ENCODE measurements at regions not wholly inside any gene's neighbourhood (a gene's known extent, or its start where the extent isn't known, plus 50 kb on each side); places are given as distances from the start of the nearest gene placed in this dataset.

DNA sequence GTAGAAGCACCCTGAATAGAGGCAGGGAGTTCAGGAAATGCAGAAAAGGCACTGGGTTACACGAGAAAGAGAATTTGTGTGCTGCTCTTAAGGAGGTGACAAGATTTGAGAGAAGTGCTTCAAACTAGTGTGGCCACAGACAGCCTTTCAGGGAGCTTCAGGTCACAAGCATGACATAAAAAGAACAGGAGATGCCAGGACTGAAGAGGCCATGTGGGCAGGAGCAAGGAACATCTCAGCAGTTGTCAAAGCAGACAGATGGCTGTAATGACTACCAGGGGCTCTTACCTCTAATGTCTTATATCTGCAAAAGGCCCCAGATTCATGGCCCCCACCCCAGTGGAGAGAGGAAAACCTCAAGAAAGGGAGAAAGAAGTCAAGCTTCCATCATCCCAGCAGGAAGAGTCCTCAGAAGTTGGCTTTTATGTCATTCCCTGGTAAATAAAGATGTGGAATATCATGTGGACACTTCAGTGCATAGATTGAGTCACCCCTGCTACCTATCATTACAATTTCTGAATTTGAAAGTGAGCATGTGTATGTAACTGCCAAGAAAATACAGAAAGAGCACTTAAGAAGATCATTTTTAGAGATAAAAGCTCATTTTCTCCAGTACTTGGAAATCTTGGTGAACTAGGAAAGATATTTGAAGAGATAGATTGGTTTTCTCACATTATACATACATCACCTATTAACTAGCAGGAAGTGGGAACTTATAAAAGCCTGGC is 214.4 kb upstream of the RORB start:
- no peak for DNase-seq

DNA sequence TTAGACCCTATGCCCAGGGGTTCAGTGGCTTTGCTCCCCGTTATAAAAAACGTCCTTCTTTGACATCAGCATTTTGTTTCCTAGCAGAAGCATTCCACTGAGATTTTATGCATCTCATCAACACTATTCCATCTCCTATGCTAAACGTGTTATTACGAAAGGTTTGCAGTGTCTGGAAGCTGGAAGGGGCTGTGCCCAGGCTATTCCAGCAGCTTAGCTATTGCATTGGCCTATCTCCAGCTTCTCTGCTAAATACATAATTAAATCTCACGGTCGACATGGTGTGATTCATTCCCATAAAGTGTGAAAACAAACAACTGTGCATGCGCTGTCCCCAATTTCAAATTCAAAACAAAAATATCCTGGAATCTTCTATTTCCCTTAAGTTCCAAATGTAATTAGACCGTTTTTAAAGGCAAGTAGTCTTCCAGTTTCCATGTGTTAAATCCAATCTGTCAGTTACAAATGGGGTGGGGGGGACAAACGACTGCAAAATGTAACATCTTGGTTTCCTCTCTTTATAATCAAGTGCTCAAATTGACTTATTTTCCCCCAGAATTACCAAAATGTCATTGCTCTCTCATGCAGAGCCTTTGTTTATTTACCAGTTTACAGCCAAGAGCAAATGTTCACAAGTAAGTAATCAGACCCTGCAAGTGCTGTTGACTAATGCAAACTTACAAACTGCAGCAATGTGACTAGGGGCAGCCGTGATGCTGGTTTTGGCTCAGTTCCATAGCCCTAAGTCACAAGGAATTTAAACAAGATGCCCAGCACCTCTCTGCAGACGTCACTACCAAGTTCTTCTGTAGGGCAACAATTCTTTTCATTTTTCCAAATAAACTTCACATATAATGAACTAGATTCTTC is 212.3 kb upstream of the RORB start:
- DNase-seq, result no peak

DNA sequence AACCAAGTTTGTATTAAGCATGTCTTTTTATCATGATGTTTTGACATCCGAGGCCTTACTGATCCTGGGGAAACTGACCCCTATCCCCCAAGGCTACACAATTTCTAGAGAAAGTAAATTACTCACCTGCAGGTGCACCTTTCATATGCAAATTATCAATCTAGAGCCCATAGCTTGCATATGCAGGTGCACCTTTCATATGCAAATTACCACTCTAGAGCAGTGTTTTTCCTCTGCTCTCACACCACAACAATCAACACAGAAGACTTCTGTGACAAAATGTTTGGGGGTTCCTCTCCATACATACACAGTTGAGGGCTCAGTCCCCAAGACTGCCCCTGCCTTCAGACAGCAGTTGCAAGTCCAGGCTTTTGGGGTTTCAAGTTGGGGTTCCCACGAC is 203.7 kb upstream of the RORB start:
- DNase-seq, result no peak

DNA sequence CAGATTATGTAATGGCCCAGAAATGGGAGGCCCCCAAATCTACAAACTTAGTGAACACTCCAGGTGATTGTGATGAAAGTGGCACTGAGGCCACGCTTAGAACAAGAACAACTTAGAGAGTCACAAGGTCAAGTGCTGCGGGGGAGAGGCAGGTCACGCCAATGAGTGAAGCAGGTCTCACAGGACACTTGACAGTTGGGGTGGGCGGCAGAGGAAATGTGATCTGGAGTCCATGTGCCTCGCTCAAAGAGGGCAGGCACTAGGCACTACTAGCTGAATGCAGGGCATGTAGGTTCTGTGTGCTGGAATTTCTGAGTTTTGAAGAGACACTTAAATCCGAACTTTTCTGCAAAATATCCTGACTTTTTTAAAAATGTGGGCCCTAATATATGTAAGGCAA is 193.2 kb upstream of the RORB start:
- DNase-seq, result no peak

DNA sequence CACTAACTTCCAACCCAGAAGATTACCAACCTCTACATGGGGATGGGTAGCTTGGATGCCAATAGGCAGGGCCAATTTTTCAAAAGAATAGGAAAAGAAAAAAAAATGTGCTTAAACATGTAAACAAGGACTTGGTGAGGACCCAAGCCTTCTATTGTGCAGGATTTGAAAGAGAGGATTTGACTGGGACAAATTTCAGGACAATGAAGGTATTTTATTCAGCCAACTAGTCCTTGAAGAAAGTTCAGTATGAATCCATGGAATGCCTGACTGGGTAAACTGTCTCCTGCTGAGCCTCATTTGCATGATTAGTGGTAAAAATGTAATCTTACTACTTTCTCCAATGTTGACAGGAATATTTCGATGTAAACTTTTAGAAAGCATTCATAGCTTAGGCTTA is 192.5 kb upstream of the RORB start:
- no peak for DNase-seq

DNA sequence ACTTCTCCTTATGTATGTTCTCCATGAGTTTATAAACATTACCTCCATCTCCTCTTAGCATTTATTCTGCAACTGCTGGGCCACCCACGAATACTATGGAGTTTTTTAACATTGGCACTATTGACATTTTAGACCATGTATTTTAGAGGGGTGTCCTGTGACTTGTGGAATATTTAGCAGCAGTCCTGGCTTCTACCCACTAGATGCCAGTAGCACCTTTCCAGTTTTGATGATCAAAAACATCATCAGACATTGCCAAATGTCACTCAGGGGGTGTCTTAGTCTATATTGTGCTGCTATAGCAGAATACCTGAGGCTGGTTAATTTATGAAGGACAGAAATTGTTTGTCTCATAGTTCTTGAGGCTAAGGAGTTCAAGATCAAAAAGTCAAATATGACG is 187.5 kb upstream of the RORB start:
- DNase-seq, result no peak

DNA sequence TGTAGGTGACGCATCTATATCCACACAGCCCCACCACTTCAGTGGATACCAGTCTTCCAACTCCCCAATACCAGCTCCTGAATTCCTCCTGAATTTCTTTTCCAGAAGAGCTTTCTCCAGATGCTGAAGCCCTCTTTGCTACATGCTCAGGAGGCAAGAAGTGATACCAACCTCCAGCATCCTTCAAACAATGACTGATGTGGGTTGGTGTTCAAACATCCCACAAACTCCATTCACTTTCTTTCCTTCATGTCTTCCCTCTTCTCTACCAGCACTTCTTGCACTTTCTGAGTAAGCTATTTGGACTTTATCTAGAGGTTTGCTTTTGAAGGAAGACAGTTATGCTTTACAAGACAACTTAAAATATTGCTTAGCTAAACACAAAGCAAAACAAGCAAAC is 179.9 kb upstream of the RORB start:
- DNase-seq, result no peak

DNA sequence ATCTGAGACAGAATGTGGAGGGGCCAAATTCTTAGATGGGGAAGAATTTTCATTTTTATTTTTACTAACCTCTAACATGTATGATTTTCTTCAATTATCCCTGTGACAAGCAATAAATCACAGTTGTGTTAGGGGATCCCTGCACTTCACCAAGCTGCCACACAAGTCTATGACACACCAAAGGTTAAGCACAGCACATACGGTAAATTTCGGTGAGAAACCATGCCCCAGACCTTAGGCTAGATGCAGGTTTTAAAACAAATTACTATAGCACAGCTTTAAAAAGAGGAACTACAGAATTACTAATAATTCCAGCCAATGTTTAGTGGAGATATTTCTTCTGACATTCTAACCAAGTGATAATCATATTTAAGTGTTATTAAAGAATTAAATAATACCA is 175.7 kb upstream of the RORB start:
- DNase-seq, result no peak

DNA sequence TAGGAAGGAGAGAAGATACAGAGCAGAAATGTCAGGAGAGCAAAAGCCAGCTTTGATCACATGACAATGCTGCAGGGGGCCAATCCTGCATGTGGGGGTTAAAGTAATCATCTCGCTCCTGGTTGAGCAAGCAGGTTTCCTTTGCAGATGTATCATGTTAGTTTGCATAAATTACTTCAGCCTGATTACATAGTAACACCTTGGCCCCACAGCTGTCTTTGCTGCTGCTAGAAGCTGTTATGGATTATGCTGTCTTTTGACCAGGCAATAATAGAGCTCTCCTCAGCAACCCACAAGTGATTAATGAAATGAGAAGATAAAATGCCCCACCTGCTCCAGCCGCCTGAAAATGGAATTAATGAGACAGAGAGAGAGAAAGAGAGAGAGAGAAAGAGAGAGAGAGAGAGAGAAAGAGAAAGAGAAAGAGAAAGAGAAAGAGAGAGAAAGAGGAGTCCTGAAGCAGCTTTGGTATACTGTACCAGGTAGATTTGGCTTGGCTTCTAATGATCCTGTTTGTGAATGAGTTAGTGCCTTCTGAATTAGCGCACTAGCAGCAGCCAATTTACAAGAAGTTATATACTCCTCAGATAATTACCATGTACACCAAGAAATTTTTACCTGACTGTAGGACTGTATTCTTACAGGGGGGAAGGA is 174.3 kb upstream of the RORB start:
- DNase-seq, result no peak

DNA sequence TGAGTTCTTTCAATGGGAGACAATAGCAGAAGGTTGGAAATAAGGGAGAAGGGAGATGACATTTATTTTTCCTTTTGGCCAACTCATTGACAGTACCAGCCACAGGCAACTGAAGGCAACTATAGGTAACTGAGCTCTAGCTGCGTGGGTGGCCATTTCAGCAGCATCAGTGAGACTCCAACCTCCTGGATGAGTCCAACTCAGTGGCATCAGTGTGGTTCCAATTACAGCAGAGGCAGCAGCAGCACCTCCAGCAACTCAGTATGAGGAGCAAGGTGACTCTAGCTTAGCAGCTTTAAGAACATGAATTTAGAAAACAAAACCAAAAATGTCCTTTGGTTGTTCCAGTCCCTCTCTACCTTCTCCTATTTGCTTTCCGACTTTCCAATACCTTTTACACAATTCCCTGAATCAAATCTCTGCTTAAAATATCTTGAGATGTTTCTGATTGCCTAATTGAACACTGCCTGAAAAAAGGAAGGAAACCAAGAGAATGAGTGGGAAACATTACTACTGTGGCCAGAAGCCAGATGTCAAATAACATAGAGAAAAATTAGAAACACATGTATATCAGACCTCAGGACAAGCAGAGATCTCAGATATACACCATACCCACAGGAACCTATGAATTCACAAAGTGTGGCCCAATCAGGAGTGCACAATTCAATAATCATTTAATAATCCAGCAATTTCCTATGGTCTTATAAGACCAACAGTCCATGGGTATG is 166.5 kb upstream of the RORB start:
- no peak for DNase-seq

DNA sequence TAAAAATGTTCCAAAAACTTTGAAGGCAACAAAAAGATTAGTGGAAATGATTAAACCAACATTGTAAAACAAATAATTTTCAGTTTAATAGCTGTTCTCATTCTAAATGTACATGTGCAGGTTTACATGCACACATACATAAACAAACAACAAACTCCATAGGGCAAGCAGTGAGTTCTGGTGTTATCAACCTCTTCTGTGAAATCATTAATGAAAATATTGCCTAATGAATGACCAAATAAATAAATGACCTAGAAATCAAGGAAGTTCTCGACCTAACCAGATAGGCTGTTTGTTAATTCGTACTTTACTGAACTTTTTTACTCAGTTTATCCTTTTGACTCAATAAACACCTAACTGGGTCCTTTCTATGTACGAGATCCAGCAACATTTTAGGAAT is 165.5 kb upstream of the RORB start:
- DNase-seq, result no peak

DNA sequence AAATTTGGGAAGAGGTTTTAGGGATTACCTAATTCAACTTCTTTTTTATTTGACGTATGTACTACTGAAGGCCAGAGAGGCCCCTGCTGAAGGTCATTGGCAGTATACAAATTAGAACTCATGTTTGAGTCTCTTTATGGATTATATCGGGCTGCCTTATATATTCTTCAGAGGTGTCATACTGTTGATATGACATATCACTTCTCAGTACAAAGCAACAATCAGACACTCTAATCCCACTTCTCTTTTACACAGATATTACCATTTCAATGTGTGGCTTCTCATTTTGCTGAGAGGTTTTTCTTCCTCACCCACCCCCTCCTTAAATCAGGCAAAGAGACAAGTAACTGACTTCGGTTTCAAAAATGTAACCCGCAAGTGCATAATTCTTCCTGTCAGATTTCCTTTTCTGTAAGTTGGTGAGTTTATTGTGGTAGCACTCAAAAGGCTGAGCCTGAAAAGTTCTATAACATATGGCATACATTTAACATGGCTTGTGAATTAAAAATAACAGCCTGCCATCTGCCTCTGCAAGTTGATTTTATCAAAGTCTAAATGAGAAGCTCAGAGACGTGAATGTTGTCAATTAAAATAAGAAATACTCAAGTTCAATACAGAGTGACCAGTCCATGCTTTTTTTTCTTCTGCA is 163.6 kb upstream of the RORB start:
- no peak for DNase-seq

DNA sequence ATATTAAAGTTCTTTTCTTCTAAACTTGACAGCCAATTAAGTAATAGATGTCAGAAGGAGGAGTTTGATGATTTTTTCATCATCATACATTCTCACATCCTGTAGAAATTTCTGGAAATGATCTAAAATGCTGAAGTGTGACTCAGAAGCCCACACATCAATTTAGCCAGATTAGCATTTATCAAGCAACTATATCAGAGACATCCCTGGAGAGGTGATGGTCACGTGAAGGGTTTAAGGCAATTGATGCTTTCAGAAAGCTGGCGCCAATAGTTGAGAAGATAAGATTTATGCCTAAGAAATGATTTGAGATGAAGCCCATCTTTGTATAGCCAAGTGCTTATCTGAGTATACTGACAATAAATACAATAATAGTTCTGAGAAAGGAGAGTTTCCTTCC is 162.9 kb upstream of the RORB start:
- no peak for DNase-seq

DNA sequence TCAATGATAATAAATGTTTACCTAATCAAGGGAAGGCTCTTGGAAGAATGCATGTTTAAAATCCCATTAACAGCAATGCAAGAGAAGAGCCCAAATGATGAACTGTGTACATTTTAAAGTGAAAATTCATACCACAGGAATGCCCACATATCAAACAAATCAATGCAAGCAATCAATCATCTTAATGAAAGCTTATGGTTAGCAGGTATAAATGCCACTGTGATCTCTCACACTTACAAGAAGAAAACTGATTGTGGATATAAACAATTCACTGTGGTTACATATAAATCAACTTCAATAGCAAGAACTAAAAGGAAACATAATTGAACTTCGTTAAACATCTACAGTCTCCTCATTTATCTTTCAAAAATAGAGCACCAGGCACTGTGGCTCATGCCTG is 161.0 kb upstream of the RORB start:
- DNase-seq, result no peak

DNA sequence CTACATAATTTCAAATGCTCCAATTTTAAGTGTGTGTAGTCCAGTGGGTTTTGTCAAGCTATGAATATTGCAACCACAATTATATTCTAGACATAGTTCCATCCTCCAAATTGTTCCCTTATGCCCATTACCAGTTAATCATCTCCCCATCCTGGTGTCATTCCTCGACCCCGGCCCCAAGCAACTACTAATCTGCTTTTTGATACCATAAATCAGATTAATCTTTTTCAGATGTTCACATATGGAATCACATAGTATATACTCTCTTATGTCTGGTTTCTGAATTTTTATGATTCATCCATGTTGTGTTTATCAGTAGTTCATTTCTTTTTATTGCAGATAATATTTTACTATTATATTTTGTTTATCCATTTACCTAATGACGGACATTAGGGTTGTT is 148.4 kb upstream of the RORB start:
- no peak for DNase-seq

DNA sequence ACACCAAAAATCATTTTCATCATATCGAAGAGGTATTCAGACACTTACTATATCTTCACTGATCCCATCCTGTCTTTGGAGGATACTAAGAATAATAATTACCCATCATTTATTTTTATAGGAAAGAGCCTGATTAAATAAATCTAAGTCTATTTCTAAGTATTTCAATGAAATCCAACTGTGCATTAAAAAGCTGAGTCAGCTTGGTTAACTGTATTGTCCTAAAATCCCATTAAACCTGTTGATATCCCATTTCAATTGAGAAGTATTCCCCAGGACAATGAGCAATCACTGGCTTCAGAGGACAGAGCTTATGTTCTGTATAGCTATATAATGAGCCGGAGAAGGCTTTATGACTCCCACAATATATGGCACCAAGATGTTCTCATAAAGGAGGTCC is 142.0 kb upstream of the RORB start:
- DNase-seq, result no peak

DNA sequence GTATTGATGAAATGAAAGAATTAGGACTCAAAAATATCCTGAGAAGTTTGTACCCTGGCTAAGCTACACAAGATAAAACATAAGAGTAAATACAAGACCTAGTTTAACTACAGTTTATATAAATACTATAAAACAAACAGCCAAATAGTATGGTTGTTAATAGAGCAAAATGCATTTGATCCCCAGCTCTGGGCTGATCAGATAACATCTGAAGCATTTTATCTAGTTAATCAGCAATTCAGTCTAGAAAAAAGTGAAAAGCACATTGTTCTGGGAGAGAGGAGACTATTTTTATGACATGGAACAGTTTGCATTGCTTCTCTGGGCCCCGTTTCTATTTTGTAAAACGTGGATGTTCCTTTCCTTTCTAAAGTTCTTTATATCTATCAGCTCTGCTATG is 139.6 kb upstream of the RORB start:
- DNase-seq, result no peak

DNA sequence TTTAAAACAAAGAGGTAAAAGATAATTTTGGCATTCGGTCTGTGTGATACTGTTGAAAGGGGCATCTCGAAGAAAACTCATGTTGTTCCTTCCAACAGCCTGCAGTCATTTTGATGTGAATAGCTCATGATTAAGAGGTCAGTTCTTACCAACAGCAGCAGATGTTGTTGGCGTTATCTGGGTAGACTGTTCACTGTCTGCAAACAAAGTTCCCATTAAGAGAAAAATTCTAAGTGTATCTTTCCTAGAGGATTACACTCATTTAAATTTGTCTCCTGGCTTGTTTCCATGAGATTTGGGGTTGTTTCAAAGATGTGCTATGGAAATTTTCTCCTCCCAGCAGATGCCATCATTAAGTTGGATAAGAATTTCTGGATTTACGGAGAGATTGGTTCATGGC is 138.2 kb upstream of the RORB start:
- no peak for DNase-seq

DNA sequence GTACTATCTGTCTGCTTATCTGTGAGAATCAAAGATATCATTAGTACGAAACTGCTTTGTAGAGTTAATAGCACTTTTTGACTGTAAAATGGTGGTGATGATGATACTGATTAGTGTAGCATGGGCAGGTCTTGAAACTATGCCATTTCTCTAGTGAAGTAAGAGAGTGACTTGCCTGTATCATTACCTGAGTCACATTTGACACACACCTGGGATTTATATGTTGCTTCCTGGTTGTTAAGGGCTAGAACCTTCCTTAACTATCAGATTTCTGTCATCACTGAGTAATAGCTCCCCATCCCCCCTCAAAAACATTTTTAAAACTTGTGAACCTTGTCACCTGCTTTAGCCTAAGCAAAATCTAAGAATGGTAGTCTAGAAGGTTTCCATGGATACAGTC is 135.6 kb upstream of the RORB start:
- no peak for DNase-seq

DNA sequence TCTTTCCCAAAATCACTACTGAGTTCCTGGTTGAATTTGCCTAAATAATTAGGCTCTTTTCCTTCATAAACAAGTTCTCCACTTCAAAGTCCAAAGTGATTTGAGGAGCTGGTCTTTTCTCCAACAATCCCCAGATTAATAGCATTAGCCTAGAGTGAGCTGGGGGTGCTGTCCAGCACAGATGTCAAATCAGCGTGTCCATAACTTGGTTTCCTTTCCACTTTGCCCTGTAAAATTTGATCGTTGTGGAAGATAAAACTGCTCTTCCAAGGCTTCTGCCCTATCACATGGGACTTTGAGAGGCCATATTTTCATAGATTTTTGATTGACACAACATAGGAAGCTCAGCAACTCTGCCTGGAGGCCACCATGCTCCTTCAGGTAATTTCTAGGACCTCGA is 134.7 kb upstream of the RORB start:
- no peak for DNase-seq

DNA sequence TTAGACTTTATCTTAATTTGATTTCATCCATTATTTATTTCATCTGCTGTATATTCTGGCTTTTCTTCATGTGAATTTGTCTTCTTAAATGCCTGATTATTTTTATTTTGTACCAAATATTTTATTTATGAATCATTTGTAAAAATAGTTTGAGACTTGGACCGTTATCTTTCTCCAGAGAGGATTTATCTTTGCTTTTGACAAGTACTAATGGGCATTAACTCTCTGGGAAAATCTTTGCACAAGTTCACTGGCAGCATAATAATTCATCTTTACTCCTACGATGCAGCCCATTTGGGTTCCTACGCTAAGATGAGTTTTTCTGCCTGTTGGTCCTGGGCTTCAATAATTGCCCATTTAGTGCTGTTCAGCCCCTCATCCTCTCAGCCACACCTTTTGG is 131.0 kb upstream of the RORB start:
- DNase-seq, result no peak

DNA sequence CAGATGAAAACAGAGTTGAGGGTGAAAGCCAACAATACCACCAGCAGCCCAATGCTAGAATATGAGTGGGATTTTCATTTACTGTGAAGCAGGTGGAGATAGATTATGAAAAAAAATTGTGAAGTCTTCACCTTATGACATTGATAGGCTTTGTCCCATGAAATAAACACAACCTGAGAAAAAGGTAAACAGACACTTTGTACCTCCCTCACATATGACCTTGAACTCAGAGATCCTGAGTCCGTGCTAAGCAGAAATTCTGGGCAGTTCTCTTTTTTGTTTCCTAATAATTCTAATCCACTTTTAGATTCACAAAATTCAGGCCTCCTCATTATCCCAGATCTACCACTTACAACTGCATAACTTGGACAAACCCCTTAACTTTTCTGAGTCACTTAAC is 127.3 kb upstream of the RORB start:
- no peak for DNase-seq

DNA sequence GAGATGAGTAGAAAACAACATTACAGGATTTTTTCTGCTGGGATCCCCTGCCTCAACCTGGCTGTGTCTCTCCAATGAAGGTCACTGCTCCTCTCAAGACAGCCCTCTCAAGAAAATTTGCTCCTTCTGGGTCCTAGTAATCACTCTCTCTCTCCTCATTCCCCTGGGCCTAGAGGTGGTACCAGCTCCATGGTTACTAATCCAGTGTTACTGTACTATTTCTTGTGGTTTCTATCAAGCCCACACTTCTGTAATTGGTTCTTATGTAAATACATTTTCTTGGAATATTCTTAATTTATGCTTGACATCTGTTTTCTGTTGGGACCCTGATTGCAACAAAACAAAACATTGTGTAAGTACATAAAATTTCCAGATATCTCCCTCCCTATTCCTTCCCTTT is 123.8 kb upstream of the RORB start:
- DNase-seq, result no peak

Measured in islet precursor cell (in vitro differentiated cells).